SJCRH30 (cell line): ENCODE measurements at regions not wholly inside any gene's neighbourhood (a gene's known extent, or its start where the extent isn't known, plus 50 kb on each side); places are given as distances from the start of the nearest gene placed in this dataset.

Experiments used
- DNase-seq, 2 experiments: peaks; one replicate each; pipeline ENCODE4 v3.0.0-alpha.2; 2015 to 2020
- H3K27ac ChIP-seq: fragments of 250-450 bp; sonication (Bioruptor Pico); 2 replicates; pipeline ENCODE4 v1.5.1; 2020; ENCODE audit warnings: mild to moderate bottlenecking, moderate library complexity
- H3K27me3 ChIP-seq: fragments of 250-450 bp; sonication (Bioruptor Pico); 2 replicates; pipeline ENCODE4 v1.5.1; 2020; ENCODE audit warnings: mild to moderate bottlenecking, moderate library complexity
- H3K36me3 ChIP-seq: fragments of 250-450 bp; sonication (Bioruptor Pico); 2 replicates; pipeline ENCODE4 v1.5.1; 2020; ENCODE audit warnings: mild to moderate bottlenecking, moderate library complexity
- H3K4me1 ChIP-seq: fragments of 250-450 bp; sonication (Bioruptor Pico); 2 replicates; pipeline ENCODE4 v1.5.1; 2020; ENCODE audit warnings: mild to moderate bottlenecking, moderate library complexity
- H3K4me3 ChIP-seq: fragments of 250-450 bp; sonication (Bioruptor Pico); 2 replicates; pipeline ENCODE4 v1.5.1; 2020; ENCODE audit warnings: mild to moderate bottlenecking, moderate library complexity
- H3K9me3 ChIP-seq: fragments of 250-450 bp; sonication (Bioruptor Pico); replicated peaks from 2 replicates; pipeline ENCODE4 v1.5.1; 2020; ENCODE audit warnings: mild to moderate bottlenecking, moderate library complexity

GRCh38 chr11:92308366-92308765 lies 83.7 kb downstream of the FAT3 start:
- Histone ChIP-seq H3K36me3 (no peaks in the 10 kb centered on the region), H3K27me3 (no peaks in the 10 kb centered on the region), H3K4me1 (no peaks in the 10 kb centered on the region), H3K27ac (no peak overlapping the region), H3K4me3 (no peak overlapping the region), H3K9me3 (no peaks in the 10 kb centered on the region)
- DNase-seq = no peak

- Histone ChIP-seq H3K36me3 (no peaks in the 10 kb centered on the region), H3K4me3 (no peak overlapping the region), H3K27me3 (no peaks in the 10 kb centered on the region), H3K4me1 (no peaks in the 10 kb centered on the region), H3K9me3 (no peaks in the 10 kb centered on the region), H3K27ac (no peak overlapping the region)
- DNase-seq = no peak
Observed at GRCh38 chr11:92311616-92312449, 87.2 kb downstream of the FAT3 start.

GRCh38 chr11:92313784-92314183 lies 89.2 kb downstream of the FAT3 start:
- DNase-seq = no peak
- Histone ChIP-seq H3K27ac (no peak overlapping the region), H3K9me3 (no peaks in the 10 kb centered on the region), H3K4me1 (no peaks in the 10 kb centered on the region), H3K27me3 (no peaks in the 10 kb centered on the region), H3K4me3 (no peak overlapping the region), H3K36me3 (no peaks in the 10 kb centered on the region)

DNA sequence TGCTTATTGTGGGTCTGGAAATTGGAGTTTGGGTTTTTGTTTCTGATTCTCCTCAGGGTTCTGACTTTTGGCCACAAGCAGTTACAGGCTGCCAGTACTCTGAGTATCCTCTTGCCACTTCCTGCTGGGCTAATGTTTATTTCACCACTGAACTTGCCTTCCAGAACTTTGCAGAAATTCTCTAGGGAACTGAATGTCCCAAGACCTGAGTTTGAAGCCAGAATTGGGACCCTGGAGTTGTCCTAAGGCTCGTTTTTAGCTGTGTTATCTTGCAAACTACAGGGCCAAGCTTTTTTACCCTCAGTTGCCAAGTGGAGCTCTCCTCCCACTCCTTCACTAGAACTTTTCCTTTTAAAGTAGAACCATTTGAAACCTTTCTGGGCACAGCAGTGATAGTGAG lies 89.9 kb downstream of the FAT3 start:
- H3K9me3 ChIP-seq = no peaks in the 10 kb centered on the region
- H3K27me3 ChIP-seq = no peaks in the 10 kb centered on the region
- H3K27ac ChIP-seq = no peak overlapping the region
- DNase-seq = no peak
- no peak overlapping the region for H3K4me3 ChIP-seq
- no peaks in the 10 kb centered on the region for H3K36me3 ChIP-seq
- no peaks in the 10 kb centered on the region for H3K4me1 ChIP-seq

DNA sequence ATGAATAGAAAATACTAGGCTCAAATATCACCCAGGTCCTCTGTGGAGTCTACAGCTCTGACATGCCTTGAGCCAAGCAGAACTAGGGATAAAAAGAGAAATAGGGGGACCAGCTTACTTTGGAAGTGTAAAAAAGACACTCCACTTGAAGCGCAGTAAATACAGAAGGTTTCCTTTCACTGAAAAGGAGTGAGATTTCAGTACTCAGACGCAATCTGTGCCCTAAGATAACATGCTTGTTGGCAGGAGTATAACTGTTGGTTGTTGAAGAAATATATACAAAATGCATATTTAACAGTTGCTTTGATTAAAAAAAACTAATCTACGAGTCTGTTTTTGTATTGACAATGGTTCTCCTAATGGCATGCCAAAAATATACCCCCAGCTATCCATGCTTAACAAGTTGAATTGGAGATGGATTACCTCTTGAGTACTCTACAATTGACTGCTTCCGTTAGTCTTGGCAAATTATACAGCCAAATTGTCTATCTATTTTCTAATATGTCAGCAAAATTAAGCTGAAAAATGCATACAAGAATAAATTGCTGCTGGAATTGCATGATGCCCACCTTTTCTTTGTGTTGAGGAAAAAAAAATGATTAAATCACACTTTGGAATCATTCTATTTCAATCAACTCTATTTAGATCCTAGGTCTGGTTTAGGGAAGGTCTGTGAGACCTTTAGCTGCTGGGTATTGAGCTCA lies 91.6 kb downstream of the FAT3 start:
- DNase-seq = no peak
- Histone ChIP-seq H3K36me3 (no peaks in the 10 kb centered on the region), H3K9me3 (no peaks in the 10 kb centered on the region), H3K27me3 (no peaks in the 10 kb centered on the region), H3K4me3 (no peak overlapping the region), H3K4me1 (no peaks in the 10 kb centered on the region), H3K27ac (no peak overlapping the region)

GRCh38 chr11:92317222-92317621 lies 92.6 kb downstream of the FAT3 start:
- Histone ChIP-seq H3K27ac (no peak overlapping the region), H3K4me1 (peaks cover 2% of the 10 kb centered on the region; the same call in 1 of the 2 replicates), H3K36me3 (no peaks in the 10 kb centered on the region), H3K4me3 (no peak overlapping the region), H3K27me3 (no peaks in the 10 kb centered on the region), H3K9me3 (no peaks in the 10 kb centered on the region)
- DNase-seq = no peak

DNA sequence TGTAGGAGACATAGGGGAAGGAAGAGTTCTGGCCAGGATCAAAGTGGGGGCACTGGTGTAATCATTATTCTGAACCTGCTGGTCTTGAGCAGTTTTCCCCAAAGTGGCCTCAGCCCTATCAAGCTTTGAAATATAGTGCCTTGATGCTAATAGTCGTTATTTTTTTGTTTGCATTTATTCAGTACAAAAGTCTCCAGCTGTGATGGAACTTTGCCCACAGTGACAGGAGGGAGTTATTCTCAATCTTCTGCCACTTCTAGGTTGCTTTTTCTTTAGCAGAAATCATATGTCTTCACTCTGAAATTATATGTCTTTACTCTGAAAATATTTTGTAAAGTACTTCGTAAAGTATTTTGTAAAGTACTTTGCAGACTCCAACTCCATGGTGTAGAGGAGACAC lies 93.1 kb downstream of the FAT3 start:
- no peak overlapping the region for H3K27ac ChIP-seq
- no peaks in the 10 kb centered on the region for H3K27me3 ChIP-seq
- no peaks in the 10 kb centered on the region for H3K36me3 ChIP-seq
- H3K9me3 ChIP-seq = no peaks in the 10 kb centered on the region
- peaks cover 2% of the 10 kb centered on the region; the same call in 1 of the 2 replicates for H3K4me1 ChIP-seq
- no peak for DNase-seq
- H3K4me3 ChIP-seq = no peak overlapping the region

DNA sequence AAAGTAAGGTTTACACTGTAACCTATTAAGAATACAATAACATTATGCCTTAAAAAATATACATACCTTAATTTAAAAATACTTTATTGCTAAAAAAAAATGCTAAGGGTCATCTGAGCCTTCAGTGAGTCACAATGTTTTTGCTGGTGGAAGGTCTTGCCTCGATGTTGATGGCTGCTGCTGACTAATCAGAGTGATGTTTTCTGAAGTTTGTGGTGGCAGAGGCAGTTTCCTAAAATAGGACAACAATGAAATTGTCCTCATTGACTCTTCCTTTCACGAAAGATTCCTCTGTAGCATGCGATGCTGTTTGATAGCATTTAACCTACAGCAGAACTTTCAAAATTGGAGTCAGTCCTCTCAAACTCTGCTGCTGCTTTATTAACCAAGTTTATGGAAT lies 97.6 kb downstream of the FAT3 start:
- no peak for DNase-seq
- Histone ChIP-seq H3K27ac (no peak overlapping the region), H3K36me3 (no peaks in the 10 kb centered on the region)

DNA sequence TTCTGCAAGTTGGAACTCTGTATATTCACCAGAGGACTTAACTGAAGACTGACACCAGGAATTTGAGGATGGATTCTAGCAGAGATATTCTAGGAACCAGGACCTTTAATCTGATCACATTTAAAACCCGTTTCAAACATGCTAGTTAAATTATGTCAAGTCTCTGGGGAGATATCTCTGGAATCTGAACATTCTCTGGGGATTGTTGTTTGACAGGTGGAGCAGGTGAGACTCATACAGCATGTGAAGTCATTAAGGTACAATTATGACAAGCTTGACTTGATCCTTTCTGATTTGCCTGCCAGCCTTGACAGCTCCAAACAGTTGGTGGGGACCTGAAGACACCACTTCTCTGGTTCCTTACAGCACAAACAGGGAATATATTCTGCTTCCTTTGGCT lies 100.3 kb downstream of the FAT3 start:
- Histone ChIP-seq H3K9me3 (no peaks in the 10 kb centered on the region), H3K27ac (no peak overlapping the region), H3K27me3 (no peaks in the 10 kb centered on the region), H3K4me1 (peaks cover 2% of the 10 kb centered on the region; the same call in 1 of the 2 replicates), H3K4me3 (no peak overlapping the region), H3K36me3 (no peaks in the 10 kb centered on the region)
- no peak for DNase-seq

More for the DNA sequence above, 97.6 kb downstream of the FAT3 start:
- Histone ChIP-seq H3K27me3 (no peaks in the 10 kb centered on the region), H3K4me3 (no peak overlapping the region), H3K4me1 (peaks cover 2% of the 10 kb centered on the region; the same call in 1 of the 2 replicates), H3K9me3 (no peaks in the 10 kb centered on the region)

DNA sequence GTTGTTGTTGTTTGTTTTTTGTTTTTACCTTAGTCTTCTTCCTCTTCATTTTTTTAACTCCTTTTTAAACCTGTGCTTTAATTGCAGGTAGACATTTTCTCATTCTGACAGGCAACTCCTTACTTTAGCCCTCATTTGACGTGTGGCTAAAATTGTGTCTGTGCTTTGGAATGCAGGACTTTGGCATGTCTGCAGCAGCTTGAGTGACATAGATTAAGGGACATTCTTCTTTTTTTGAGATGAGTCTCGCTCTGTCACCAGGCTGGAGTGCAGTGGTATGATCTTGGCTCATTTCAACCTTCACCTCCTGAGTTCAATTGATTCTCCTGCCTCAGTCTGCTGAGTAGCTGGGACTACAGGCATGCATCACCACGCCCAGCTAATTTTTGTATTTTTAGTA lies 100.8 kb downstream of the FAT3 start:
- Histone ChIP-seq H3K27me3 (no peaks in the 10 kb centered on the region), H3K27ac (no peak overlapping the region), H3K9me3 (no peaks in the 10 kb centered on the region), H3K4me3 (no peak overlapping the region), H3K4me1 (peaks cover 4% of the 10 kb centered on the region; the same call in 1 of the 2 replicates), H3K36me3 (no peaks in the 10 kb centered on the region)
- no peak for DNase-seq

- H3K36me3 ChIP-seq = no peaks in the 10 kb centered on the region
- no peaks in the 10 kb centered on the region for H3K9me3 ChIP-seq
- no peaks in the 10 kb centered on the region for H3K27me3 ChIP-seq
- H3K27ac ChIP-seq = no peak overlapping the region
- DNase-seq = no peak
- H3K4me3 ChIP-seq = no peak overlapping the region
- peaks cover 18% of the 10 kb centered on the region for H3K4me1 ChIP-seq
Observed at GRCh38 chr11:92329137-92329536, 104.5 kb downstream of the FAT3 start.

DNA sequence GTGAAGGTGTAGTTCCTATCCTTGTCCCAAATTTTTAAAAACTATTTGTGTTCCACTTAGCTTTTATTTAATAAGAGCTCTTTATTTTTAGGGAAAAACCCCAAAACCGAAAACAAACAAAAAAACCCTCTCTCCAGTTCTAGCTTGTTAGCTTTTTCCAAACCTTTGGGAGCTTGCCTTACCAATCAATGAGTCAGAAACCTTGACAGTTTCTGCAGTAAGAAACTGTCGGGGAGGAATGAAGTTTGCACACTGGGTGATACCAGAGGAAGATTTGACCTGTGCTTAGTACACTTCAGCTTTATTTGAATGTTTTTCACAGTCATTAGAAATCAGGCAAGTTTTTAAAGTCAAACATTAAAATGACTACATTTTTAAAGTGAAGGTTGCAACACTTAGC lies 105.0 kb downstream of the FAT3 start:
- Histone ChIP-seq H3K4me1 (peaks cover 18% of the 10 kb centered on the region), H3K9me3 (no peaks in the 10 kb centered on the region), H3K36me3 (no peaks in the 10 kb centered on the region), H3K4me3 (no peak overlapping the region), H3K27me3 (no peaks in the 10 kb centered on the region), H3K27ac (no peak overlapping the region)
- no peak for DNase-seq

DNA sequence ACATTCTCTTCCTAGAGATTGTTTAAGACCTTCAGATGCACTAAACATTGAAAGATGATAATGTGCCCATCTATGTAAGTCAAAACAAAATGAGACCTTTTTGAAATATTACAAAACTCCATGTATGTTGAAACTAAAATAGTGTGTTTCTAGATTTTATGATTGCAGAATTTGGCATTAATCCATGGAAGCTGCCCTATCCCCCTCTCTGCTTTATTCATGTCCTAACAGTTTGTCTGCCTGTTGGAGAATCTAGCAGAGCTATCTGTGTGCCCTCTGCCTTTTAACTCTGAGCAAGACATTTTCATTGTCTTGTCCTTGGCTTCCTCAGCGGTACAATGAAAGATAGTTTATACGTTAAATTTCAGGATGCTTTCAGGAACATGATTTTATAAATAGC lies 105.5 kb downstream of the FAT3 start:
- no peaks in the 10 kb centered on the region for H3K36me3 ChIP-seq
- no peak for DNase-seq
- H3K27me3 ChIP-seq = no peaks in the 10 kb centered on the region
- H3K27ac ChIP-seq = no peak overlapping the region
- H3K9me3 ChIP-seq = no peaks in the 10 kb centered on the region
- no peak overlapping the region for H3K4me3 ChIP-seq
- H3K4me1 ChIP-seq = peaks cover 18% of the 10 kb centered on the region

- H3K4me1 ChIP-seq = peaks cover 18% of the 10 kb centered on the region
- H3K27ac ChIP-seq = no peak overlapping the region
- no peak for DNase-seq
Observed at GRCh38 chr11:92332986-92333385, 108.4 kb downstream of the FAT3 start.

DNA sequence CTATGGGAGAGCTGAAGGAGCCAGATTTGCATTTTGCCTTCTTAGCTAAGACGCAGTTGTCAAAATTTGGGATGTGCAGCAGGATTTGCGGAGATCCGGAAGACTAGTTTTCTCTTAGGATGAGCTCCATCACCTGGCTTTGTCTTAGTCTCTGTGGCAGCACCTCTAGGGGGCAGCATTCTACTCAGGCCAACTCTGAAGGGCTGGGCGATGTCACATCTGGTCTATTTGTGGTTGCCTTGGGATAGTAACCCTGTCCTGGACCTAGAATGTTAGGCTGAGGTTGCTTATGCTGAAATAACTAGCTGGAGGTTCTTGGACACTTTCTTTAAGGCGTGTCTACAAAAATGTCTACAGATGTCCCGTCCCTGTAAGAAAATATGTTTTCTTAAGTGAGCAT lies 116.2 kb downstream of the FAT3 start:
- no peak overlapping the region for H3K27ac ChIP-seq
- H3K9me3 ChIP-seq = no peaks in the 10 kb centered on the region
- H3K4me1 ChIP-seq = no peaks in the 10 kb centered on the region
- H3K4me3 ChIP-seq = no peak overlapping the region
- H3K27me3 ChIP-seq = no peaks in the 10 kb centered on the region
- no peaks in the 10 kb centered on the region for H3K36me3 ChIP-seq
- peak; percentile 11 to 50 for DNase-seq

More at GRCh38 chr11:92332986-92333385, 108.4 kb downstream of the FAT3 start:
- Histone ChIP-seq H3K27me3 (no peaks in the 10 kb centered on the region), H3K36me3 (no peaks in the 10 kb centered on the region), H3K9me3 (no peaks in the 10 kb centered on the region), H3K4me3 (no peak overlapping the region)
